Body of pancreas (tissue), 4 donors: ENCODE measurements at regions not wholly inside any gene's neighbourhood (a gene's known extent, or its start where the extent isn't known, plus 50 kb on each side); places are given as distances from the start of the nearest gene placed in this dataset.

Experiments used
- POLR2A ChIP-seq, 3 donors: fragments of 450-650 bp; IDR thresholded peaks; one replicate each; pipeline ENCODE4 v1.6.1; 2016; ENCODE audit warnings: antibody characterized with exemption in 3 of 3, mild to moderate bottlenecking in 2 of 3
- TF ChIP-seq, protein P1 (sequence below), 7 experiments: fragments of 450-650 bp in 4 of 7; fragments of 200-600 bp in 3 of 7; sonication (generic) in 3 of 7; IDR thresholded peaks; one replicate each; pipeline ENCODE4 v1.5.1; 2016 to 2019; ENCODE audit warnings: antibody characterized with exemption in 7 of 7

DNA sequence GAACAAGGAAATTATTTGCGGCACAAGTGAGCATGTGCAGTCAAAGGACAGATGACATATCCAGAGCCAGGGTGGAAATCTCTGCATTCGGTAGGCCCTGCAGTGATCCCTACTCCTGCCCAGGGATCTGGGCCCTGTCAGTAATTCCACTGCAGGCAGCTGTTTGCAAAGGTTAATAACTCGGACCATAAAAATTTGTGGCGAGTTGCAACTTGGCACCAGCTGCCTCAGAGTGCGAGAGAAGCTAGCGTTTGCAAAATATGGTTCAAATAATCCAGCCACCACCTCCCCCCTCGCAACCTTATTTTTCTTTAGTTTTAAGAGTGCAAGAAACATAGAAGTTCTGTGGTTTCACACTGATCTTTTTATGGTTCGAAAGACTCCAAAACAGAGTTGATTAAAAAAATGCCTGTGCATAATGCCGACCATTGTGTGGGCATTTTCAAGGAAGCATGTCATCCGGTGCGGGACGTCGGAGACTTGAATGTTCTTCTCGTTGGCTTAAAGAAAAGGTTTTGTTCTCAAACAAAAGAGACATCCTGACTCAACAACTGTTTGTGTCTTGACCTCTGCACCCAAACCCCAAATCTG is 224.5 kb downstream of the BCL11B start:
- TF ChIP-seq, protein P1, sequence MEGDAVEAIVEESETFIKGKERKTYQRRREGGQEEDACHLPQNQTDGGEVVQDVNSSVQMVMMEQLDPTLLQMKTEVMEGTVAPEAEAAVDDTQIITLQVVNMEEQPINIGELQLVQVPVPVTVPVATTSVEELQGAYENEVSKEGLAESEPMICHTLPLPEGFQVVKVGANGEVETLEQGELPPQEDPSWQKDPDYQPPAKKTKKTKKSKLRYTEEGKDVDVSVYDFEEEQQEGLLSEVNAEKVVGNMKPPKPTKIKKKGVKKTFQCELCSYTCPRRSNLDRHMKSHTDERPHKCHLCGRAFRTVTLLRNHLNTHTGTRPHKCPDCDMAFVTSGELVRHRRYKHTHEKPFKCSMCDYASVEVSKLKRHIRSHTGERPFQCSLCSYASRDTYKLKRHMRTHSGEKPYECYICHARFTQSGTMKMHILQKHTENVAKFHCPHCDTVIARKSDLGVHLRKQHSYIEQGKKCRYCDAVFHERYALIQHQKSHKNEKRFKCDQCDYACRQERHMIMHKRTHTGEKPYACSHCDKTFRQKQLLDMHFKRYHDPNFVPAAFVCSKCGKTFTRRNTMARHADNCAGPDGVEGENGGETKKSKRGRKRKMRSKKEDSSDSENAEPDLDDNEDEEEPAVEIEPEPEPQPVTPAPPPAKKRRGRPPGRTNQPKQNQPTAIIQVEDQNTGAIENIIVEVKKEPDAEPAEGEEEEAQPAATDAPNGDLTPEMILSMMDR (IDR thresholded peaks at IDR 0.05) = no peak
- TF ChIP-seq POLR2A (IDR thresholded peaks at IDR 0.05) = no peak
